NCI-H748 (cell line): ENCODE measurements at regions not wholly inside any gene's neighbourhood (a gene's known extent, or its start where the extent isn't known, plus 50 kb on each side); places are given as distances from the start of the nearest gene placed in this dataset.

ENCODE experiments used
- DNase-seq: peaks from one replicate; lab custom pipeline; 2025; ENCODE audit not compliant: unreplicated experiment; lab: John Stamatoyannopoulos, UW

- DNase-seq = no peak
Observed at GRCh38 chr18:28705482-28705881, 528.6 kb upstream of the CDH2 start.

GRCh38 chr18:28692337-28692736 is 515.4 kb upstream of the CDH2 start:
- no peak for DNase-seq

GRCh38 chr18:28691496-28691840 is 514.5 kb upstream of the CDH2 start:
- DNase-seq = no peak

GRCh38 chr18:28690836-28691495 is 514.0 kb upstream of the CDH2 start:
- DNase-seq = no peak

GRCh38 chr18:28690100-28690499 is 513.2 kb upstream of the CDH2 start:
- no peak for DNase-seq

GRCh38 chr18:28689588-28689987 is 512.7 kb upstream of the CDH2 start:
- no peak for DNase-seq

GRCh38 chr18:28684746-28685355 is 507.9 kb upstream of the CDH2 start:
- DNase-seq = no peak

- no peak for DNase-seq
Observed at GRCh38 chr18:28682912-28683311, 506.0 kb upstream of the CDH2 start.

- no peak for DNase-seq
Observed at GRCh38 chr18:28669165-28669564, 492.2 kb upstream of the CDH2 start.

GRCh38 chr18:28666216-28666615 is 489.3 kb upstream of the CDH2 start:
- no peak for DNase-seq

GRCh38 chr18:28657961-28658360 is 481.0 kb upstream of the CDH2 start:
- DNase-seq = no peak

GRCh38 chr18:28652654-28653053 is 475.7 kb upstream of the CDH2 start:
- DNase-seq = no peak

- DNase-seq = no peak
Observed at GRCh38 chr18:28651298-28651697, 474.4 kb upstream of the CDH2 start.

- DNase-seq = no peak
Observed at GRCh38 chr18:28650860-28651259, 473.9 kb upstream of the CDH2 start.

GRCh38 chr18:28647961-28648360 is 471.0 kb upstream of the CDH2 start:
- no peak for DNase-seq

GRCh38 chr18:28637897-28638296 is 461.0 kb upstream of the CDH2 start:
- peak; percentile 74 for DNase-seq

- DNase-seq = peak; percentile 53
Observed at GRCh38 chr18:28635530-28635929, 458.6 kb upstream of the CDH2 start.

GRCh38 chr18:28626756-28627155 is 449.8 kb upstream of the CDH2 start:
- no peak for DNase-seq

- DNase-seq = no peak
Observed at GRCh38 chr18:28607991-28608390, 431.1 kb upstream of the CDH2 start.

GRCh38 chr18:28606686-28607085 is 429.8 kb upstream of the CDH2 start:
- no peak for DNase-seq

GRCh38 chr18:28602391-28602790 is 425.5 kb upstream of the CDH2 start:
- no peak for DNase-seq

GRCh38 chr18:28594034-28594433 is 417.1 kb upstream of the CDH2 start:
- no peak for DNase-seq

GRCh38 chr18:28588884-28589549 is 412.1 kb upstream of the CDH2 start:
- DNase-seq = no peak
